HG02623 (cell line): ENCODE measurements at regions not wholly inside any gene's neighbourhood (a gene's known extent, or its start where the extent isn't known, plus 50 kb on each side); places are given as distances from the start of the nearest gene placed in this dataset.

ENCODE experiments used
- ATAC-seq: cut with Tn5 transposase; IDR thresholded peaks from one replicate; pipeline ENCODE4 v1.9.1; 2021; ENCODE audit warnings: moderate library complexity; ENCODE audit not compliant: unreplicated experiment

DNA sequence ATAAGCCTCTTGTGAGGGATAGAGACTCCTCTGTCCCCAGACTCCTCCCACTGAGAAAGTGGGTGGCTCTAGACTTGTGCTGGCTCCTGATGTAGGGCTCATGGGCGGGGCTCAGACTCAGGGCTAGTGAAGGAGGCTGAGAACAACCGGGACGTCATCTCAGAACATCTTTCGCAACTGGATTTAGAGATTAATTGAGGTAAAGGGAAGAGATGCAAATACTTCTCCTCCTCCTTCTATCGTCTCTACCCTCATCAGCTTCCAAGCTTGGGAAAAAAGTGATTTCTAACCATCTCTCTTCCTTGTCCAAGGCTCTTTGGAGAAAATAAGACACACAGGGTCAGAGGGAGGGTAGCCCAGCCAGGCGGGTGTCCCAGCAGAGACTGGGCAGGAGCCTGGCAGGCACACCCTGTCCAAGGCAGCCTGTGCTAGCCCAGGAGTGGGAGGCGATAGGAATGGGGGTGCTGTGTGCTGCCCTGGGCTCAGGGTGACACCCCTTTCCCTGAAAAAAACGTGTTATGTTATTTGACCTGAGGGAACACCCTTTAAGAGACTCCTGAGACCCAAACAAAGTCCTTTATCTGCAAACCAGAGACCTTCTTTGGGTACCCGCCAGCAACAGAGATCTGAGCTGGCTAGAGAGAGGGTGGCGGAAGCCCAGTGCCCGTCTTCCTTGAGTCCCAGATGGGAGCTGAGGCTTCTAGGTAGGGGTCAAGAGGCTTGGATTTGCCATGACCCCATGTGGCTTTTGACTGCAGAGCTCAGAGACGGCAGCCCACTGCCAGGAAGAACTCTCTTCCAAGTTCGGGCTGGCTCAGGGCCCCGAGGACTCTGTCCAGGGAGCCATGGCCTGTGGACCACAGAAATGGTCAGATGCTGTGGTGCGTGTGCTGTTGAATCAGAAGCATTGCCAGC, 160.9 kb downstream of the ADAMTS15 start:
- ATAC-seq = no peak

DNA sequence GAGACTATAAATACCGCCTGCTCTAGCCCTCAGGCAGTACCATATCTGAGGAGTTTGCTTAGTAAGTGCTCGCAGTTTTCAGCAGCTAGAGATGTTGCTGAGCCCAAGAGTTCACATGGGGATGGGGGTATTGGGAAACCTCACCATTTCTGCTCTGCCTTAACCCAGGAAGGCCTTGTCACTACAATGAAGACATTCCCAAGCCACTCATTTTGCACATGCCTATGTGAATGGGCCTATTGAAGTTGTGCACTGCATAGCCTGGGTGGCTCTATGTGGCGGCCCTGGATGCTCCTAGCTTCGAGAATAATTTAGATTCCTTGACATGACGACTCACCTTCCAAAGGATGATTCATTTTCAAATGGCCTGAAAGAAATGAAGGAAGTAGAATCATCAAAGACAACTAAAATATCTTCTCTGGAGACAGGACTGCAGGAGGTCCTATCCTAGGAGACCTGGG, 163.4 kb downstream of the ADAMTS15 start:
- no peak for ATAC-seq

DNA sequence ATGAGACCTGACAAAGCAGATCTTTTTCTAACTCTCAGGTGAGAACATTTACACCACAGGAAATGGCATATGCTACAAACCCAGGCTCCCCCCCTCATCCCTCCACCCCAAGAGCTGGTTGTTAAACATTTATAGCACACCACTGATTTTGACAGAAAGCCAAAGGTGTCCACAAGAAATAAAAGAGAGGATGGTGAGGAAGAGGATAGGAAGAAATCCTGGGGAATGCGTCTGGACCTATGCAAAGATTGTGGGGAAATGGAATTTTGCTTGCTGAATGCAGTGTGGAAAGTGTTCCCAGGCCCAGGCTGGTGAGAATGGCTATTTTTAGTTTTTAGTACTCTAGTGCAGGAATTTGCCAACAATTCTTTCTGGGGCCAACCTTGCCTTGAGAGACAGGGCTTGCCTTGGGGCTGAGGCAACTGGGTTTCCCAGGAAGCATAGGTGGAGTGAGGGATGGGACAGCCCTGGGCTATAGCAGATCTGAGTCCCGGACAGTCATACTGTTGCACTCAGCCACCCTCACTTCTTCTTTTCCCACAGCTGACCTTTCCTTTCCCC, 163.9 kb downstream of the ADAMTS15 start:
- ATAC-seq = no peak

DNA sequence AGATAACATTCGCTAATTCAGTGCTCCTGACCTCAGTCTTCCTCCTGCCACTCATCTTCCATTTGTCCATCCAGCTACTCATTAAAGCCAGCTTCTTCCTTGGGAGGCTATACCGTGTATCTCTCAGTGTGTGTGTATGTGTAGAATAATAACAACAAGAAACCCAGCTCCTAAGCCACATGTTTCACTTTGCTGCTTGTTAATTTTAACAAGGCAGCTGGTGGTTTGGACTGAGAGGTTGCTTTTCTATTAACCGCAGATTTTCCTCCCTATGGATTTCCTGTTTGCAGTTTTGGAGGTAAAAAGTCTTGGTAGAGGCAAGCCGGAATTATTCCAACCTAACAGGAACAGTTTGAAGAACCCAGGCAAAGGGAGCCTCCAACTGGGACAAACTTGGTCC, 165.0 kb downstream of the ADAMTS15 start:
- no peak for ATAC-seq

DNA sequence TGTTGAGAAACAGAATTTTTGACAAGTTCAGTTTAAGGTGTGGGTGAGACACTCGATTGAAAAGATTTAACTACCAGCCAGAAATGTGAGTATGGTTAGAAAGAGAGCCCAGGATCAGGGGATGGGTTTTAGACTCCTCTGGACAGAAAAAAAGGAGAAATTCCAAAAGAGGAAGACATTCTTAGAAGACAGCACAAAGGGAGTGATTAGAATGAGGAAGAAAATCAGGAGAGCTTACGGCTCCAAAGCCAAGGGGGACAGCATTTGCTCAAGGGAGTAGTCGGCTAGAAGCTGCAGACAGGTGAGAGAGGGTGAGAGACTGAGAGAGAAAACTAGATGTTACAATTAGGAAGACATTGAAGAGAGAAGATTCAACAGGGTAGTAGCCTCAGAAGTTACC, 166.1 kb downstream of the ADAMTS15 start:
- no peak for ATAC-seq

DNA sequence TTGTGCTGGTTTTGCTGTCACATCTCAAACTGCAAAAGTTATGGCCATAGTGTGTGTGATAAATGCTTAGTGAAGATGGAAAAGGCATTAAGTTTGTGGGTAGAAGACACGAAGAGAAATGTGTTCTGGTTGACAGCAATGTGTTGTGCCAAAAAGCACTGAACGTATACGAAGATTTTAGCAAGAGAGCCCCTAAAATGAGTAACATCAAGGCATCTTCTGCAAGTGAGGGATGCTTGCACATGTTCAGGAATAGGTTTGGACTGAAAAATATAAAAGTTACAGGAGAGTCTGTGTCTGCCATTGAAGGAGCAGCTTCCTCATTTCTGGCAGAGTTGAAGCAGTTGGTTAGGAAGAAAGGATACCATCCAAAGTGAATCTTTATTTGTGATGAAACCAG, 167.1 kb downstream of the ADAMTS15 start:
- ATAC-seq = no peak

DNA sequence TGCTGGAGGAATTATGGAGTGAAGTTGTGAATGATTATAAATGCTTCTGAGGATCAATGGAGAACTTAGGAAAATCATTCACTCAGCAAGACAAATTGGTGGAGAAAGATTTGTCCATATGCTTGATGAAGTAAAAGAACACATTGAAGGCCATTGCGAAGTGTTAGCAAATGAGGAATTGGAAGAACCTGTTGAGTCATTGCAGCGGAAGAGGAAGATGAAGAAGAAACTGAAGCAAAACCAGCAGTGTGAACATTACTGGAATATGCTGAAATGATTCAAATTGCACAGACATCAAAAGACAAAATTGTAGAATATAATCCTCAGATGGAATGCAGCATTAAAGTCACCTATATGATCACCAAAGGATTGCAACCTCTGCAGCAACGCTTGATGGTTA, 168.1 kb downstream of the ADAMTS15 start:
- no peak for ATAC-seq

DNA sequence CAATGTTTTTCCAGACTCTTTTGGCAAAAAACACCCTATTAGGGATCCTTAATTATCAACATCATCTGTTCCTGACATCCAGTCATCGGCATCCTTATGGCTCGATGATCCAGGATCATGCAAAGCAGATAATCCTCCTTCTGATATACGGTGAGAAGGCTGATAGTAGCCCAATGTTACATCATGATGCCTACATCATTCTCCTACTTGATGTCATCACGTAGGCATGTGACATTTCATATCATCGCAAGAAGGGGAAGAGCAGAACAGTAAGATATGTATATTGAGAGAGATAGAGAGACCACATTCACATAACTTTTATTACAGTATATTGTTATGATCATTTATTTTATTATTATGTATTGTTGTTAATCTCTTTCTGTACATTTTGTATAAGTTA, 168.6 kb downstream of the ADAMTS15 start:
- no peak for ATAC-seq

DNA sequence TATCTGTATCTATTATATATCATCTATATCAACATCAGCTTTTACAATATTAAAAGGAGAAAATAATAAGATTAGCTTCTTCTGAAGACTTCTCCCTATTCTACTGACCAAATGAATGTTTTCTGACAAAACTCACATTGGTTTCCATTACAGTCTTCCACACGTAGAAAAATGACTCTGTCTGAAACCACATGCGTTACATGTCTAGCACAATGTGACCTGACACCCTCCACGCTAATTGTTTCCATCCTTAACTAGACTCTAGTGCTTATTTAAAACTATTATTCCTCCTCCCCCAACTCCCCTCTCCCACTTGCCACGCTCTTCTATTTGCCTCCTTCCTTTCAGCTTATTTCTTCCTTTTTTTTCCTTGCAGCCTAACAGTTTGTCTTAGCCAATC, 172.1 kb downstream of the ADAMTS15 start:
- no peak for ATAC-seq

DNA sequence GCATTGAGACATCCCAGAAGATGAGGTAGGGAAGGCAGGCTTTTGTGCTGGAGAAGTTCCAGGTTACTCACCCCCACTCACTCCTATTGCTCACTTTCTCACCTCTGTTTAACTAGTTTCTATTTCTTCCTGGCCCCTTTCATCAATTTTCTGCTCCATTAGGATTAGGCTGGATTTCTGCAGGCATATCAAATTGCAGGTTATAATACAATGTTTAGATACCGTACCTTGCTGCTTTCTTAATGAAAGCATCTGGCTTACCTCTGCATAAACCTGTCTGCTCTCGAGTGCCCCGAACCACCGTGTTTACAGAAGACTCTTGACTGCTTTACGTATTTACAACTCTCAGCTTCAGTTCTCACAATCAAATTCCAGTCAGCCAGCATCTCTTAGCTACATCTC, 173.7 kb downstream of the ADAMTS15 start:
- ATAC-seq = no peak

DNA sequence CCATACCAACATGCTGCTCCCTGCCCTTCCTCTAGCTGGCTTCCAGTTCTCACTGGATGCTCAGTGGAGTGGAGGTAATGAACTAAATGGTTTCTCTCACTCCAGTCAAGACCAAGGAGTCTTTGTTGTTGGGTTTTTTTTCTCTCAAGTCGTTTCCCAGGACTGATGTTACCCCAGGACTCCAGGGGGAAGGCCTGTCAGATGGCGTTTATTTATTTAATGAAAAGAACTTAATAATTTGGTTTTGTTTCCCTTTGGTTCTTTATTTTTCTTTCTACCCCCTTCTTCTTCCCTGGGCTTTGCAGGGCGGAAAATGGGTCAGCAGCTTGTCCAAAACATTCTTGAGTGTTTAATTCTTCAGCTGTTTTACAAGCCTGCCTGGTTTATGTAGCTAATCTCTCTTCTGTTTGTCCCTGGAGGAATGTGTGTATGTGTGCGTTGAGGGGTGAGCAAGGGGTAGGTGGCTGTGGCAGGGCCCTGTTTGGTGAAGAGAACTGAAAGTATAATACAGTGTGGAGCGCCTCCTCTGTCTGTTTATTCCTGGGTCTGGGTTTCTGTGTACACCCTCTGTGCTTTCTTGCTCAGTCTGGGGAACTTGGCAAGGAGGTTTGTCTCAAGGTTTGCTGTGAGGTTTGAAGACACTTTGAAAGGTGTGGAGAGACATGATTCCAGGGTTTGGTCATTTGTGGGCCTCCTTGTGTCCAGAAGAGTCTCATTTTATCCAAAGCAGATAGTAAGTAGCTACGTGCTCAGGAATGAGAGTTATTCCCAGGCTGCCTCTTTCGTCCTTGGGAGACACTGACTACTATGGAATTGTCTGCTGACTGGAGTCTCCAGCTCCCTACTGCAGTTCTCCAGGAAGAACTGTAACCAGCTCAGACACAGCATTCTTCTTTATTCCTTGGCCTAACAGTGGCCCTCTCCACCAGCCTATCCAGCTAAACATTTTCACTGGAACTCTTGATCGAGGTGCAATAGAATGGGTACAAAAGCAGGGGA, 175.5 kb downstream of the ADAMTS15 start:
- ATAC-seq = no peak

DNA sequence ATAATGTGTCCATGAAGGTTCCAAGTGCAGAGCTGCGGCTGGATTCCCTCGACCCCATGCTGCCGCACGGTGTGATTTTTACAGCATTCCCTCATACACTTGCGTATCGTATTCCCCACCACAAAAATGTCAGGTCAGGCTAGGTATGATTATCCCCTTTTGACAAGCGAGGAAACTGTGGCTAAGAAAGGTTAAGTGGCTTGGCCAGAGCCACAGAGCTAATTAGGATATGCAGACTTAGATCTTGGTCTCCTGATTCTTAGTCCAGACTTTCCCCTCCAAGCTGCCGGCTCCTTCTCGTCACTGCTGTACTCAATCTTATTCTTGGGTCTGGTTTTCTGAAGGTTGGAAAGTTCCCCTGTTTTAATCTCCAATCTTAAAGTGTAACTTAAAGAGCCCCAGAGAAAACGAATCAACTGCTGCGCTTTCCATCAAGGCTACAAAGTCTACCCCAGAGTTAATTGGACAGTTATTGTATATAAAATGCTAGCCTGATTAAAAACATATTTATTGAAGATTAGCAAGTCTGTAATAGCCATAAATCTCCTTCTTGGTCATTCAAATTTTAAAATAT, 176.6 kb downstream of the ADAMTS15 start:
- no peak for ATAC-seq

DNA sequence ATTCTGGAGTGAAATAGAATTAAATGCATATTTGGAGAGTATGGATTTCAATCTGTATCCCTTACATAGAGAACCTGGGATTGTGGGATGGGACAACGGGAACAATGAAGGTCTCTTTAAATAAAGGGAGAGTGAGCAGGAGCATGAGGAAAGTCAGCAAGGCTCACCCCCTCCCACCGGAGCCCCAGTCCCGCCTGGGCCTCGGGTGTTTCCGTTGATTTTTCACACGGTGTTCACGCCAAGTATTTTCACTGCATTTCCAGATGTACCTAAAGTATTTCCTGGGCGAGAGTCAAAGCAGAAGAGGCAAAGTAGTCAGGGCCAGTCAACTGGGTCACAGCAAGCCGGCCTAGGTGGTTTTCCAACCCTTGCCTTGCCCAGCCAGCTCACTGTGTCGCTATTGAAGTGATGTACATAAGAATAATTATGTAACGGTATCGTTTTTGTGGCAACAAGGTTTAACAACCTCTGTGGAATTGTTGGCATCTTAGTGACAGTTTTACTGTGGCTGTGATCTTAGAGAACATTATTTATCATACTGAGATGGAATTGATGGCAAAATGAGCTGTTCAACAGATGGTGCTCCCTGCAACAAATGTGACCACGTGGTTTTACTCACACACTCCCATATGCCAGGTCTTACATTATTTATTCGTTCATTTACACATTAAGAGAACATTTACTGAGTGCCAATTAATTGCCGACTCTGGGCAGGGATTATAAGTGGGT, 177.3 kb downstream of the ADAMTS15 start:
- no peak for ATAC-seq

DNA sequence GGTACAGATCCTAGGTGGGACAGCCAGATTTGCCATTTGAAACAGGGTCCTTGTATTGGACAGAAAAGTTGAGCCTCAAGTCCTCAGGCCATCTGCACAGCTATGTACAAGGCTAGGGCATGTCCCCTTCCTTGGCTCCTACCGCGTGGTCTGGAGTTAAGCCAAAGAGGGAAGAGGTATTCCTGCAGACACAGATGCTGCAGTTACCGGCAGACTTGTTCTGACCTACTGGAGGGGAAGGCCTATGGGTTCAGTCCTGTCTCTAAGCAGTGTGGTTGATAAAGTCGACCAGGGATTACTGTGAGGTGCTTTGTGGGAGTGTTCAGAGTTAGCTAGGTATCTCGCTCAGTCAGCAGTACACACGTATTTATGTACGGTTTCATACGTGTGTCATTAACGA, 180.6 kb downstream of the ADAMTS15 start:
- no peak for ATAC-seq

DNA sequence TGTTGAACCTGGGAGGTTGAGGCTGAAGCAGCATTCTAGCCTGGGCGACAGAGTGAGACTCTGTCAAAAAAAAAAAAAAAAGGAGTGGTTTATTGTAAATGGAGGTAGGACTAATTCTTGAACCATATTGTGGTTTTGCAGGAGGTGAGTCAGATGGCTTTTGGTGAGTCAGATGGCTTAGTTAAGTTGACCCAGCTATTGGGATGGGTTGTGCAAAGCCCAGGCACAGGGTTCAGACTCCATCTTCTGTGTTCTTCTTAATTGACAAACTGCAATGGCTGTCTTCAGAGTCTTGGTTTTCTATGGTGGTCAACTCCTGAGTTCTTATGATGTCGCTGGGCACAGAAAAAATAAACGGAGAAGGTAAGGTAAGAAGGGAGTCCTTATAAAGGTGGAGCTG, 182.7 kb downstream of the ADAMTS15 start:
- ATAC-seq = no peak

DNA sequence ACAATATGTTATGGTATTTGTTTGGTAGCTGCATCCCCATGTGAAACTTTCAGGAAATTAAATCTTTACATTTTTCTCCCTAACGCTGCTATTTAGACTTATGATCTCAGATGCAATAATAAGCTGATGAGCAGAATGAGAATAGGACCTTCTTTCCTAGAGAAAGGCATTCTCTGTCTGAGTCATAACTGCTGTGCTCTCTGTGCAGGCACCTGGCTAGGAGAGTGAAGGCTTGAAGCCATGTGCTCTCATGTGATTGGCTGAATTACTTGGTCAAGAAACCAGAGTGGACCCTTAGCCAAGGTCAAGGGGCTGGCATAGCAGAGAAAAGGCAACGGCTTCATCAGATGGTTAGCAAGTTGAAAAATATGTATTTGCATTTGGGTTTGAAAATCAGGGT, 185.0 kb downstream of the ADAMTS15 start:
- no peak for ATAC-seq

DNA sequence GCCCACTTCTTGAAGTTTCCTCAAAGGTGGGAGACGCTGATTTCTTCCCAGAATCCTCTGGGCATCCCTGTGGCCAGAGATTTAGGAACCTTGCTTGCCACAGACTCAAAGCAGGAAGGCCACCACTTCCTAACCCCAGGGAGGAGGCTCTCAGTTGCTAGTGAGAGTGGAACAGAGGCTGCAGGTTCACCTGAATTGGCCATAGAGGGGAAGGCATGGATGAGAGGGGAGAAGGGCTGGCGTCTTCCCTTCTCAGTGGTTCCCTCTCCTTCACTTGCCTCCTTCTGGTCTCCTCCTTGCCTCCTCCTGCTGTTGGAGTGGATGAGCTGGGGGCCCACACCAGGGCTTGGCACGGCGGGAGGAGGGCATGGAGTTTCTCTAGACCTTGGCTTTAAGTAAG, 185.7 kb downstream of the ADAMTS15 start:
- no peak for ATAC-seq

DNA sequence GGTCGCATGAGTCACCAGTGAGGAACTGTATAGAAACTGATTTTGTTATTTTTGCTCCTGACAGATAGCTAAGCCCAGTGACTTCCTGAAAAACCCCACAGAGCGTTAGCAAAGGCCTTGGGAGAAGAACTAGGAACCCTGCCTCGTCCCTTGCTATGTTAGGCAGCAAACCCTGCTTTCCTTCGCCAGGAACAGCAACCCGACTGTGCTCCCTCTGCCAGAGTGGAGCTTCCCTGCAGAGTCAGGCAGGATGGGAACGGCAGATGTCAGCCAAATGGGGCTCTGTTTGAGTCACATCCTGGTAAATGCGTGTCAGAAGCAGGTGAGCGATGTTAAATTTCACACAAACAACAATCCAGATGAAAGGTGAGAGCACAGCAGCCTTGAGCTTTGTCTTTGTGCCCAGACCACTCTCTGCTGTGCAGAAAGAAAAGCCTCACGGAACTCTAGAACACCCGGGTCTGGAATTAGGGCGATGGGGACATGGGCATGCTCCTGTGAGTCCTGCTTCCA, 186.6 kb downstream of the ADAMTS15 start:
- ATAC-seq = no peak

DNA sequence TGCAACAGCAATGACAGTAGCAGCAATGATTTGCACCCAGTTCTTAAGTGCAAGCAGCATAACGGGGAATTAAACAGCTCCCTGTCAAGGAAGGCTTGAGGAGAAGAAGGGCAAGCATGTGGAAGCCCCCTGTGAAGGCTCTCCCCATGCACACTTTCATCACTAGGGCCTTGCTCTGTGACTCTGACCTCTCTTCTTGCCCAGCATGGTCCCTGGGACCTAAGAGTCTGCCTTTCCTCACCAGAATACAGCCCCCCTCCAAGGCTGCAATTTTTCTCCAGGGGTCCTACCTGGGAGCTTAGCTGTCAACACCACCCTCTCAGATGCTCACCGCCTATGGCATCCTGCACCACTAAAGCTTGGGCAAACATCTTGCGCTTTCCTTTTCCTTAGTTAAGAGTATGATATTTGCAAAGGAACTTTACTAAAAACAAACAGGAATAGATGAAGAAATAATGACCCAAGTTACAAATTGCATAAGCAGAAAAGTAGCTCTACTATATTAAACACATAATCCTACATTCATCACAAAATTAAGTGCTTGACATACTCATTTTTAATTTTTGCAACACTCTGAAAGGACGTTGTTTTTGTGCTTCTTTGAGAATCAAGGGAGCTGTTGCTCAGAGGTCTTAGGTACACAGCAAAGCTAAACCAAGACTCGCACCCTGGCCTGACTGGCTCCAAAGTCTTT, 187.6 kb downstream of the ADAMTS15 start:
- ATAC-seq = no peak
